Mammary epithelial cell (primary cell): ENCODE measurements at regions not wholly inside any gene's neighbourhood (a gene's known extent, or its start where the extent isn't known, plus 50 kb on each side); places are given as distances from the start of the nearest gene placed in this dataset.

ENCODE experiments used
- CTCF ChIP-seq, 2 donors: IDR thresholded peaks in 1 of 2; conservative IDR thresholded peaks in 1 of 2; 2 replicates each; pipeline ENCODE4 v1.5.1; 2011 to 2012; ENCODE audit warnings: inconsistent platforms in 2 of 2, low read length in 2 of 2, mild to moderate bottlenecking in 2 of 2, control low read depth in 1 of 2, low read depth in 1 of 2; ENCODE audit not compliant: insufficient read depth in 1 of 2; ENCODE audit errors: extremely low read depth in 1 of 2
- EZH2 ChIP-seq: IDR thresholded peaks from 2 replicates; pipeline ENCODE4 v1.6.1; 2012; ENCODE audit warnings: low read length, inconsistent platforms, borderline replicate concordance

GRCh38 chr3:83895892-83896291, 1062.9 kb upstream of the CADM2 start:
- TF ChIP-seq EZH2 (no peak), CTCF (conservative IDR thresholded peaks at IDR 0.05 in 1 of 2, IDR thresholded peaks at IDR 0.05 in 1 of 2; ENCODE audit: extremely low read depth in 1 of 2, insufficient read depth in 1 of 2, low read depth in 1 of 2, low read length in 2 of 2) (no peak)
